CD4-positive, CD25-positive, alpha-beta regulatory T cell (primary cell): ENCODE measurements at regions not wholly inside any gene's neighbourhood (a gene's known extent, or its start where the extent isn't known, plus 50 kb on each side); places are given as distances from the start of the nearest gene placed in this dataset.

Experiments
- ATAC-seq, 2 donors: fragments of 150-1000 bp; cut with Tn5 transposase; one replicate each; pipeline ENCODE4 v1.10.0; 2021; ENCODE audit warnings: low read depth in 2 of 2, moderate number of reproducible peaks in 2 of 2, moderate library complexity in 1 of 2
- DNase-seq, 3 donors: peaks; one replicate each; pipeline versions ENCODE4 v3.0.0 to v3.0.0-alpha.2; 2012 to 2022; ENCODE audit warnings: mixed read lengths in 1 of 3
- H3K27ac ChIP-seq: one replicate; pipeline ENCODE4 v1.7.0; 2013; ENCODE audit warnings: mild to moderate bottlenecking, low read length; ENCODE audit not compliant: insufficient read depth, poor library complexity, severe bottlenecking
- H3K27me3 ChIP-seq: one replicate; pipeline ENCODE4 v1.7.0; 2013; ENCODE audit warnings: low read length; ENCODE audit not compliant: control insufficient read depth, insufficient read depth
- H3K36me3 ChIP-seq: one replicate; pipeline ENCODE4 v1.7.0; 2013; ENCODE audit warnings: mild to moderate bottlenecking, low read length, moderate library complexity; ENCODE audit not compliant: control insufficient read depth, insufficient read depth
- H3K4me1 ChIP-seq: 2 replicates; pipeline ENCODE4 v1.7.0; 2013; ENCODE audit warnings: mild to moderate bottlenecking, low read length; ENCODE audit not compliant: insufficient read depth, control insufficient read depth, poor library complexity, severe bottlenecking
- H3K4me3 ChIP-seq: one replicate; pipeline ENCODE4 v1.7.0; 2013; ENCODE audit warnings: low read depth, mild to moderate bottlenecking, low read length, moderate library complexity
- H3K9me3 ChIP-seq, 2 experiments: 1 replicate in 1 of 2; 2 replicates in 1 of 2; pipeline ENCODE4 v1.7.0; 2013; ENCODE audit warnings: low read length in 2 of 2, mild to moderate bottlenecking in 1 of 2, moderate library complexity in 1 of 2; ENCODE audit not compliant: control insufficient read depth in 2 of 2
- H3K27ac Mint-ChIP-seq, 3 donors: one replicate each; pipeline ENCODE4 v1.8.0; 2020 to 2022; ENCODE audit warnings: mild to moderate bottlenecking in 3 of 3, mixed read lengths in 3 of 3, moderate library complexity in 2 of 3
- H3K27me3 Mint-ChIP-seq: one replicate; pipeline ENCODE4 v1.8.0; 2022; ENCODE audit warnings: mild to moderate bottlenecking, mixed read lengths
- H3K36me3 Mint-ChIP-seq: one replicate; pipeline ENCODE4 v1.8.0; 2020; ENCODE audit warnings: mixed read lengths
- H3K4me1 Mint-ChIP-seq, 4 donors: one replicate each; pipeline ENCODE4 v1.8.0; 2020 to 2022; ENCODE audit warnings: mixed read lengths in 4 of 4, mild to moderate bottlenecking in 1 of 4
- H3K4me3 Mint-ChIP-seq, 4 donors: one replicate each; pipeline ENCODE4 v1.8.0; 2020 to 2022; ENCODE audit warnings: mild to moderate bottlenecking in 4 of 4, mixed read lengths in 4 of 4, moderate library complexity in 3 of 4
- H3K9me3 Mint-ChIP-seq, 7 donors: one replicate each; pipeline ENCODE4 v1.8.0; 2020 to 2022; ENCODE audit warnings: mixed read lengths in 7 of 7, mild to moderate bottlenecking in 3 of 7, moderate library complexity in 2 of 7

- H3K27ac Mint-ChIP-seq, result no peak overlapping the region
- H3K4me1 ChIP-seq, result no peaks in the 10 kb centered on the region
- no peaks in the 10 kb centered on the region for H3K27me3 ChIP-seq
- H3K9me3 Mint-ChIP-seq, result peaks cover 0 to 3% (median 0%) of the 10 kb centered on the region in 7 donors
- H3K4me3 ChIP-seq, result no peak overlapping the region
- H3K4me1 Mint-ChIP-seq, result no peaks in the 10 kb centered on the region
- no peak for DNase-seq
- no peak for ATAC-seq
- no peak overlapping the region for H3K4me3 Mint-ChIP-seq
- no peak overlapping the region for H3K27ac ChIP-seq
- no peaks in the 10 kb centered on the region for H3K36me3 ChIP-seq
- H3K9me3 ChIP-seq, result no peaks in the 10 kb centered on the region
- peaks cover 4% of the 10 kb centered on the region for H3K27me3 Mint-ChIP-seq
- no peaks in the 10 kb centered on the region for H3K36me3 Mint-ChIP-seq
Observed at GRCh38 chr10:121182219-121182618, 331.1 kb downstream of the WDR11 start.

- peaks cover 0 to 3% (median 0%) of the 10 kb centered on the region in 7 donors for H3K9me3 Mint-ChIP-seq
- ATAC-seq (no peak), DNase-seq (no peak)
- H3K4me3 Mint-ChIP-seq, result no peak overlapping the region
- H3K27ac Mint-ChIP-seq, result no peak overlapping the region
- H3K36me3 Mint-ChIP-seq, result no peaks in the 10 kb centered on the region
- H3K27me3 Mint-ChIP-seq, result peaks cover 4% of the 10 kb centered on the region
- Histone ChIP-seq H3K27me3 (no peaks in the 10 kb centered on the region), H3K36me3 (no peaks in the 10 kb centered on the region), H3K9me3 (no peaks in the 10 kb centered on the region), H3K4me3 (no peak overlapping the region), H3K4me1 (no peaks in the 10 kb centered on the region), H3K27ac (no peak overlapping the region)
- no peaks in the 10 kb centered on the region for H3K4me1 Mint-ChIP-seq
Observed at GRCh38 chr10:121183236-121183635, 332.1 kb downstream of the WDR11 start.

- Mint-ChIP-seq H3K4me3 (no peak overlapping the region), H3K9me3 (peaks cover 0 to 3% (median 0%) of the 10 kb centered on the region in 7 donors), H3K36me3 (no peaks in the 10 kb centered on the region), H3K27ac (no peak overlapping the region), H3K27me3 (peaks cover 4% of the 10 kb centered on the region), H3K4me1 (no peaks in the 10 kb centered on the region)
- H3K27ac ChIP-seq, result no peak overlapping the region
- H3K4me3 ChIP-seq, result no peak overlapping the region
- H3K27me3 ChIP-seq, result no peaks in the 10 kb centered on the region
- no peaks in the 10 kb centered on the region for H3K4me1 ChIP-seq
- DNase-seq (no peak), ATAC-seq (no peak)
- H3K9me3 ChIP-seq, result no peaks in the 10 kb centered on the region
- no peaks in the 10 kb centered on the region for H3K36me3 ChIP-seq
Observed at GRCh38 chr10:121183707-121184106, 332.5 kb downstream of the WDR11 start.

- ATAC-seq, result no peak
- Histone ChIP-seq H3K27me3 (no peaks in the 10 kb centered on the region), H3K27ac (no peak overlapping the region), H3K9me3 (no peaks in the 10 kb centered on the region), H3K4me1 (no peaks in the 10 kb centered on the region), H3K4me3 (no peak overlapping the region), H3K36me3 (no peaks in the 10 kb centered on the region)
- no peak for DNase-seq
- H3K4me1 Mint-ChIP-seq, result no peaks in the 10 kb centered on the region
- H3K36me3 Mint-ChIP-seq, result no peaks in the 10 kb centered on the region
- no peak overlapping the region for H3K27ac Mint-ChIP-seq
- peaks cover 4% of the 10 kb centered on the region for H3K27me3 Mint-ChIP-seq
- no peak overlapping the region for H3K4me3 Mint-ChIP-seq
- peaks cover 0 to 5% (median 1%) of the 10 kb centered on the region in 7 donors for H3K9me3 Mint-ChIP-seq
Observed at GRCh38 chr10:121185816-121186455, 334.8 kb downstream of the WDR11 start.

GRCh38 chr10:121187391-121187790 is 336.2 kb downstream of the WDR11 start:
- Mint-ChIP-seq H3K9me3 (peaks cover 0 to 5% (median 0%) of the 10 kb centered on the region in 7 donors), H3K36me3 (no peaks in the 10 kb centered on the region), H3K4me1 (no peaks in the 10 kb centered on the region), H3K27me3 (peaks cover 4% of the 10 kb centered on the region), H3K4me3 (no peak overlapping the region), H3K27ac (no peak overlapping the region)
- no peak overlapping the region for H3K4me3 ChIP-seq
- no peak for ATAC-seq
- H3K9me3 ChIP-seq, result no peaks in the 10 kb centered on the region
- H3K27me3 ChIP-seq, result no peaks in the 10 kb centered on the region
- DNase-seq, result no peak
- H3K4me1 ChIP-seq, result no peaks in the 10 kb centered on the region
- no peak overlapping the region for H3K27ac ChIP-seq
- H3K36me3 ChIP-seq, result no peaks in the 10 kb centered on the region

- Histone ChIP-seq H3K4me1 (no peaks in the 10 kb centered on the region), H3K36me3 (no peaks in the 10 kb centered on the region), H3K4me3 (no peak overlapping the region), H3K27ac (no peak overlapping the region), H3K9me3 (no peaks in the 10 kb centered on the region), H3K27me3 (no peaks in the 10 kb centered on the region)
- DNase-seq, result no peak
- H3K27me3 Mint-ChIP-seq, result peaks cover 4% of the 10 kb centered on the region
- H3K4me3 Mint-ChIP-seq, result no peak overlapping the region
- ATAC-seq, result no peak
- no peak overlapping the region for H3K27ac Mint-ChIP-seq
- H3K4me1 Mint-ChIP-seq, result no peaks in the 10 kb centered on the region
- peaks cover 0 to 5% (median 1%) of the 10 kb centered on the region in 7 donors for H3K9me3 Mint-ChIP-seq
- H3K36me3 Mint-ChIP-seq, result no peaks in the 10 kb centered on the region
Observed at GRCh38 chr10:121188005-121188404, 336.8 kb downstream of the WDR11 start.

- Mint-ChIP-seq H3K4me3 (no peak overlapping the region), H3K27ac (no peak overlapping the region)
- H3K36me3 ChIP-seq, result no peaks in the 10 kb centered on the region
Observed at GRCh38 chr10:121189066-121189465, 337.9 kb downstream of the WDR11 start.

More at GRCh38 chr10:121189066-121189465, 337.9 kb downstream of the WDR11 start:
- Mint-ChIP-seq H3K27me3 (peaks cover 4% of the 10 kb centered on the region), H3K4me1 (no peaks in the 10 kb centered on the region), H3K9me3 (peaks cover 0 to 5% (median 1%) of the 10 kb centered on the region in 7 donors), H3K36me3 (no peaks in the 10 kb centered on the region)
- Histone ChIP-seq H3K9me3 (no peaks in the 10 kb centered on the region), H3K4me1 (no peaks in the 10 kb centered on the region), H3K27ac (no peak overlapping the region), H3K4me3 (no peak overlapping the region), H3K27me3 (no peaks in the 10 kb centered on the region)
- ATAC-seq (no peak), DNase-seq (no peak)
